DOHH2 (cell line): ENCODE measurements at regions not wholly inside any gene's neighbourhood (a gene's known extent, or its start where the extent isn't known, plus 50 kb on each side); places are given as distances from the start of the nearest gene placed in this dataset.

Source experiments
- H3F3A ChIP-seq: fragments of 200-600 bp; sonication (generic), shearing (Covaris generic); 2 replicates; pipeline ENCODE4 v1.6.0; 2016; ENCODE audit warnings: antibody characterized with exemption, mild to moderate bottlenecking; ENCODE audit not compliant: control insufficient read depth, insufficient read depth
- H3K27ac ChIP-seq: fragments of 200-600 bp; sonication (generic); 2 replicates; pipeline ENCODE4 v1.5.1; 2014; ENCODE audit warnings: low read depth, mild to moderate bottlenecking, low read length, moderate library complexity
- H3K27me3 ChIP-seq: fragments of 200-600 bp; sonication (generic); 2 replicates; pipeline ENCODE4 v1.6.1; 2014; ENCODE audit warnings: mild to moderate bottlenecking, low read length, mixed read lengths; ENCODE audit not compliant: control insufficient read depth
- H3K36me3 ChIP-seq: fragments of 200-600 bp; sonication (generic); 2 replicates; pipeline ENCODE4 v1.6.1; 2014; ENCODE audit warnings: mild to moderate bottlenecking, low read length, moderate library complexity, mixed read lengths; ENCODE audit not compliant: control insufficient read depth
- H3K4me1 ChIP-seq: fragments of 200-600 bp; sonication (generic); 2 replicates; pipeline ENCODE4 v1.6.1; 2014; ENCODE audit warnings: mild to moderate bottlenecking, low read length, mixed read lengths; ENCODE audit not compliant: control insufficient read depth
- H3K4me2 ChIP-seq: fragments of 200-600 bp; sonication (generic); 2 replicates; pipeline ENCODE4 v1.6.0; 2014; ENCODE audit warnings: mild to moderate bottlenecking, low read length, moderate library complexity
- H3K4me3 ChIP-seq: fragments of 200-600 bp; sonication (generic); 2 replicates; pipeline ENCODE4 v1.5.1; 2014; ENCODE audit warnings: mild to moderate bottlenecking, low read length, mixed read lengths
- H3K79me2 ChIP-seq: fragments of 200-600 bp; sonication (generic); 2 replicates; pipeline ENCODE4 v1.6.1; 2014; ENCODE audit warnings: mild to moderate bottlenecking, low read length, mixed read lengths; ENCODE audit not compliant: control insufficient read depth
- H3K9me2 ChIP-seq: fragments of 200-600 bp; sonication (generic); replicated peaks from 2 replicates; pipeline ENCODE4 v1.6.1; 2014; ENCODE audit warnings: mild to moderate bottlenecking, low read length, mixed read lengths; ENCODE audit not compliant: control insufficient read depth
- H3K9me3 ChIP-seq: fragments of 200-600 bp; sonication (generic); 2 replicates; pipeline ENCODE4 v1.6.1; 2014; ENCODE audit warnings: antibody characterized with exemption, low read length, mixed read lengths; ENCODE audit not compliant: control insufficient read depth, insufficient read depth
- H4K20me1 ChIP-seq: fragments of 200-600 bp; sonication (generic); 2 replicates; pipeline ENCODE4 v1.6.0; 2014; ENCODE audit warnings: low read depth, mild to moderate bottlenecking, antibody characterized with exemption, low read length, moderate library complexity; ENCODE audit not compliant: control insufficient read depth, insufficient read depth
- EZH2phosphoT487 ChIP-seq: fragments of 200-600 bp; sonication (generic); IDR thresholded peaks from 2 replicates; pipeline ENCODE4 v1.6.1; 2017; ENCODE audit warnings: borderline replicate concordance, mild to moderate bottlenecking, antibody characterized with exemption, low read length, moderate library complexity, mixed read lengths
- TF ChIP-seq, protein P1 (sequence below): fragments of 200-600 bp; sonication (generic); IDR thresholded peaks from one replicate; pipeline ENCODE4 v1.5.1; 2014; ENCODE audit warnings: antibody characterized with exemption, mild to moderate bottlenecking, low read depth, low read length; ENCODE audit not compliant: poor library complexity, severe bottlenecking

- H3K36me3 ChIP-seq: no peaks in the 10 kb centered on the region
- H3K27ac ChIP-seq: no peak overlapping the region
- no peaks in the 10 kb centered on the region for H4K20me1 ChIP-seq
- H3K4me2 ChIP-seq: no peak overlapping the region
- TF ChIP-seq, protein P1, sequence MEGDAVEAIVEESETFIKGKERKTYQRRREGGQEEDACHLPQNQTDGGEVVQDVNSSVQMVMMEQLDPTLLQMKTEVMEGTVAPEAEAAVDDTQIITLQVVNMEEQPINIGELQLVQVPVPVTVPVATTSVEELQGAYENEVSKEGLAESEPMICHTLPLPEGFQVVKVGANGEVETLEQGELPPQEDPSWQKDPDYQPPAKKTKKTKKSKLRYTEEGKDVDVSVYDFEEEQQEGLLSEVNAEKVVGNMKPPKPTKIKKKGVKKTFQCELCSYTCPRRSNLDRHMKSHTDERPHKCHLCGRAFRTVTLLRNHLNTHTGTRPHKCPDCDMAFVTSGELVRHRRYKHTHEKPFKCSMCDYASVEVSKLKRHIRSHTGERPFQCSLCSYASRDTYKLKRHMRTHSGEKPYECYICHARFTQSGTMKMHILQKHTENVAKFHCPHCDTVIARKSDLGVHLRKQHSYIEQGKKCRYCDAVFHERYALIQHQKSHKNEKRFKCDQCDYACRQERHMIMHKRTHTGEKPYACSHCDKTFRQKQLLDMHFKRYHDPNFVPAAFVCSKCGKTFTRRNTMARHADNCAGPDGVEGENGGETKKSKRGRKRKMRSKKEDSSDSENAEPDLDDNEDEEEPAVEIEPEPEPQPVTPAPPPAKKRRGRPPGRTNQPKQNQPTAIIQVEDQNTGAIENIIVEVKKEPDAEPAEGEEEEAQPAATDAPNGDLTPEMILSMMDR: no peak
- no peak for TF ChIP-seq EZH2phosphoT487
- no peaks in the 10 kb centered on the region; the same call in 1 of the 2 replicates for H3K9me2 ChIP-seq
- H3K79me2 ChIP-seq: peaks cover 9% of the 10 kb centered on the region; the same call in 1 of the 2 replicates
- no peaks in the 10 kb centered on the region for H3F3A ChIP-seq
- no peaks in the 10 kb centered on the region for H3K9me3 ChIP-seq
- H3K4me1 ChIP-seq: no peaks in the 10 kb centered on the region
- H3K27me3 ChIP-seq: no peaks in the 10 kb centered on the region
- no peak overlapping the region for H3K4me3 ChIP-seq
Observed at GRCh38 chr12:67035121-67035520, 234.0 kb upstream of the CAND1 start.

DNA sequence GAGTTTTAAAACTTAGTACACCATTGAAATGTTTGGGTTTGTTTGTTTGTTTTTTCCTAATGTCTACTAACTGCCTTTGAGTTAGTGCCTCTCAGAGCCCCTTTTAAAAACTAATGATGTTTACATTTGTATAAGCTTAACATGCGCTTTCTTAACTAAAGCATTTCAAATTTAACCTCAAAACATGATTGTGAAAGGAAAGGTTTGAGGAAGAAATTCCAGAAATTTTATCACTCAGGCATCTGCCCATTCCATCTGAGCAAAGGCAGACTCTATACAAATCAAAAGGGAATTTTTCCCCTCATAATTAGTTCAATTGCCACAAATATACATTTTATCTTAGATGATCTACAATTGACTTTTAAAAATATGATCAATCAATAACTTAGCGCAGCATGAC is 230.7 kb upstream of the CAND1 start:
- Histone ChIP-seq H3K36me3 (no peaks in the 10 kb centered on the region), H3K27ac (no peak overlapping the region), H3K4me3 (no peak overlapping the region), H3K4me2 (no peak overlapping the region), H3K9me3 (no peaks in the 10 kb centered on the region), H3K9me2 (no peaks in the 10 kb centered on the region; the same call in 1 of the 2 replicates), H3K4me1 (no peaks in the 10 kb centered on the region), H3K79me2 (peaks cover 16% of the 10 kb centered on the region), H3F3A (no peaks in the 10 kb centered on the region), H3K27me3 (no peaks in the 10 kb centered on the region), H4K20me1 (no peaks in the 10 kb centered on the region)
- no peak for TF ChIP-seq EZH2phosphoT487
- TF ChIP-seq, protein P1: no peak

- Histone ChIP-seq H3K9me2 (no peaks in the 10 kb centered on the region; the same call in 1 of the 2 replicates), H3K9me3 (no peaks in the 10 kb centered on the region), H3K27me3 (no peaks in the 10 kb centered on the region), H3K79me2 (peaks cover 18% of the 10 kb centered on the region), H3K4me1 (no peaks in the 10 kb centered on the region), H3K4me2 (no peak overlapping the region), H3K4me3 (no peak overlapping the region), H3F3A (no peaks in the 10 kb centered on the region), H3K27ac (no peak overlapping the region), H3K36me3 (no peaks in the 10 kb centered on the region), H4K20me1 (no peaks in the 10 kb centered on the region)
- no peak for TF ChIP-seq EZH2phosphoT487
- TF ChIP-seq, protein P1: no peak
Observed at GRCh38 chr12:67039995-67040860, 228.9 kb upstream of the CAND1 start.
